HG03045 (cell line): ENCODE measurements at regions not wholly inside any gene's neighbourhood (a gene's known extent, or its start where the extent isn't known, plus 50 kb on each side); places are given as distances from the start of the nearest gene placed in this dataset.
"Not testable (repeated sequence)": the region's sequence is repeated elsewhere in the genome, so short reads cannot be mapped to it uniquely, and the experiment has no call there.

Source experiments
- ATAC-seq: cut with Tn5 transposase; IDR thresholded peaks from one replicate; pipeline ENCODE4 v1.9.1; 2021; ENCODE audit warnings: mild to moderate bottlenecking, moderate library complexity; ENCODE audit not compliant: unreplicated experiment

DNA sequence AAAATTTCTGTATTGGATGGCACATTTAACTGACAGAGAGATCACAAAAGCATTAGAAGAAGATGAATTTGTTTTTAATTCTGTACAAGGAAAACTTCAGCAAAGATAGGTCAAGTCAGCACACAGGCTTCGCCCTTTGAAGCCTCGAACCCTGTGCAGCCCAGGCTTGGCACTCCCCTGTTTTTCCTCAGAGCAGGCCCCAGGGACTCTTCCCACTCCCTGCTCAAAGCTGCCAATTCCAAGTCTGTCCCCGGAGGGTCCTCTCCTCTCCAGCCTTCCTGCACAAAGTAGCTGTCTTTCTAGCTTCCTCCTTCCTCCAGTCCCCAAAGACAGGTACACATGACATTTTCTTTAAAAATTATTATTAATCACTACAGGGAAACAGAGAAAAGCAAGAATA is 466.3 kb downstream of the PPARGC1A start:
- ATAC-seq = no peak

DNA sequence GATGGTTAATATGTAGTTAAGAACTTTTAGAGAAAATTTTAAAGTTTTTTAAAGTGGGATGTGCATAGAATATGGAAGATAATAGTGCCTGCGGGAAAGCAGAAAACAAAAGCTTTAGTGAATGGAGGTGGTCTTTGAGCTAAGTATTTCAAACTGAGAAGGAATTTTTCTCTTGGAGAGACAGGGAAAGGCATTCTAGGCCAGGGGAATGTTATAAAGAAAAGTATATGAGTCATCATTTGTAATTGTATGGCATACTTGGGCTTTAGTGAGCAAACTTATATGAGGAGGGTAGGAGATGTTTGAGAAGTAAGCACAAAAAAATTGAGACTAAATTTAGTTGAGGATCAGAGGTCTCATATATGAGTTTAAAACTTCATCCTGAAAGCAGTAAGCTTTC is 467.0 kb downstream of the PPARGC1A start:
- ATAC-seq = no peak

DNA sequence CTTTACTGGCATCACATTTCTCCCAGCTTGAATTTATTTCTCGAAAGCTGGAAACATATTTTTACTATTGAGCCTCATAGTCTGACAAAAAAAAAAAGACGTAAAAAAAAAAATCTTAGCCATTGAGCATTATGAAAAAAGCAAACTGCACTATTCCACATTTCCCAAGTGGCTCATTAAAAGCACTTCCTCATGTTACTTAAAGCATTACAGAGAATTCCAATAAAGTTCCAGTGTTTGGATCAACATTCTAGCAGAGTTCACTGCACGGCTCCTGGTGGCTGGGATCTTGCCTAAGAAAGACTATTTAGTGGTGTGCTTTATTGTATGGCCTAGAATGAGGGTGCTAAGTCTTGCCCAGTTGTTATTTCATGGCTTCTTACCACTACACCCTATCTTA is 476.2 kb downstream of the PPARGC1A start:
- no peak for ATAC-seq

DNA sequence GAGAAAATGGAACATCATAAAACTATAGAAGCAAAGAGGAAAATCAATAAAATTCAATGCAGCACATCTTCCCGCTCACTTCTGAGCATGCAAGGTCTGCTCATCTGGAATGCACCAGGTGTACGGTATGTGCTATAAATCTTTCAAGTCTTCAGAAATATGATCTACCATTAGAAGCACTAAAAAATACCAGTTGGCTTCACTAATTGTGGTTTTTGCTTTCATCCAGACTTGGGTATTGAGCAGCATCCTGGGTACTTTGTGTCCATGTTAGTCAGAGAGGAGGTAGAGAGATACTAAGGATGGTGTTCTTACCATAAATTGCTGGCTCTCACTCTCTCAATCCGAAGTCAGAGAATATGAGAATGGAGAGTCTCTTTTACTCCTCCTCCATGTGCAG is 477.1 kb downstream of the PPARGC1A start:
- no peak for ATAC-seq

- ATAC-seq = not testable (repeated sequence)
Measured at GRCh38 chr4:23408913-23409312, 480.9 kb downstream of the PPARGC1A start.

GRCh38 chr4:23401572-23401971 is 488.3 kb downstream of the PPARGC1A start:
- ATAC-seq = no peak

- no peak for ATAC-seq
Measured at GRCh38 chr4:23392860-23393458, 496.9 kb downstream of the PPARGC1A start.

GRCh38 chr4:23390246-23390645 is 499.6 kb downstream of the PPARGC1A start:
- no peak for ATAC-seq

- no peak for ATAC-seq
Measured at GRCh38 chr4:23388699-23389395, 501.0 kb downstream of the PPARGC1A start.

- no peak for ATAC-seq
Measured at GRCh38 chr4:23388255-23388654, 501.6 kb downstream of the PPARGC1A start.

- no peak for ATAC-seq
Measured at GRCh38 chr4:23384741-23385140, 505.1 kb downstream of the PPARGC1A start.

DNA sequence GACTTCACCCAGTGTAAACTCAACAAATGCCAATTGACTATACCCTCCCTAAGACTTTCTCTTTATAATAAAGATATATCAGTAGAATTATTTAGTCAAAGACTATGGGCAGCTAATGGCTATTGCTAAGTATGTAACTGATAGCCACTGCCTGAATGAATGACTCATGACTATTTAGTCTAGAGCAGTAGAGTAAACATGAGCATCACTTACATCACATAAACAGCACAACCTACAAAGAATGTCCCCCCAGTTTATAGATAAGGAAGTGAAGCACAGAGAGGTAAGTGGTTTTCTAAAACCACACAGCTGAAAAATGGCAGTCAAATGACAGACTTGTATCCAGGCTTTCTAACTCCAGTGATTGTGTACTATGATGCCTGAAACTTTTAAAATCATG is 507.0 kb downstream of the PPARGC1A start:
- no peak for ATAC-seq

DNA sequence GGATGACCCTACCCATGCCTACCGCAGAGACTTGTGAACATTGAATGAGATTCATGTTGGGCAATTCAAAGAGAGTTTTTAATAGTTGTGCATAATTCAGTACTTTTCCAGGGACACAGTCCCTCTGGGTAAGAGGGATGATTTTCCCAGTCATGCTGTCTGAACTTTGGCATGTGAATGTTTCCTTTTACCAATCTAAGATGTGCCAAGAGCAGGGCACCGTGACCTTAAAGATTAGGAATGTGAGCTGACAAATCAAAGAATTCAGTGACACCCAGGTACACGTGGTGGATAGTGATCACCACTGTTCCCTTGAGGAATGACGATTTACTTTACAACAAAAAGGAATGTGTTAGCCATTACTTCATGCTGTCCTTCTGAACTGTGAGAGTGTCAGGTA is 515.6 kb downstream of the PPARGC1A start:
- ATAC-seq = no peak

- no peak for ATAC-seq
Measured at GRCh38 chr4:23373261-23373660, 516.6 kb downstream of the PPARGC1A start.

DNA sequence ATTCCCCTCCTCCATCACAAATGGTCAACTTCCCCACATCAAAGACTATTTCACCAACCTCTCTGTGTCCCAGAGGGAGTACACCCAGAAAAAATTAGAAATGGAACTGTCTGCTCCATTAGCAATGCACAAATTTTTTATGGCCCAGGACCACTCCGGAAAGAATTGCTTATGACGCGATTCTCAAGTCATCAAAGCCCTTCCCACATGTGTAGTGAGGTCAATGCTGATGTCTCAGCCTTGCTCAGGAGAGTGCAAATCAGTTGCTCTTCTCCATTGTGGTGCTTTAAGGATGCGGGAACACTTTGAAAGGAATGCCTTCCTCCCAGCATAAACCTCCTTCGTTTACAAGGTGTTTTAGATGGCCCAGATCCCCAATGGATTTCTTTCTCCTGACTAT is 518.3 kb downstream of the PPARGC1A start:
- ATAC-seq = no peak

DNA sequence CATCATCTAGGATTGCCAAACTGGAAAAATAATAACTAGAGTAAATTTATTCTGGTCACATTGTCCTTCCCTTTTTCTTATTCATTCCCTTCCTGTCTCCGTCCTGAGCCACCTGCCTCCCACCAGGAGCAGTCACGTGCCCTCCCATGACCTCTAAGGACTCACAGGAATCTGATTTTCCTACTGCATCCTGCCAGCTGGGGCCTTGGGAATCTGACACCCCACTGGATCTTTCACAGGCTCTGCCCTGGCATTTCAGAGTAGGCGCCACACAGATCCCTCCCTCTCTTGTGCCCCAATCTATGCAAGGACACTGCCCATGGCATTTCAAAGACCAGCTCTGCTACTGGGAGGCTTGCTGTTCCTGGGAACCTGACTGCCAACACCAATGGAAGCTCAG is 520.5 kb downstream of the PPARGC1A start:
- ATAC-seq = no peak

DNA sequence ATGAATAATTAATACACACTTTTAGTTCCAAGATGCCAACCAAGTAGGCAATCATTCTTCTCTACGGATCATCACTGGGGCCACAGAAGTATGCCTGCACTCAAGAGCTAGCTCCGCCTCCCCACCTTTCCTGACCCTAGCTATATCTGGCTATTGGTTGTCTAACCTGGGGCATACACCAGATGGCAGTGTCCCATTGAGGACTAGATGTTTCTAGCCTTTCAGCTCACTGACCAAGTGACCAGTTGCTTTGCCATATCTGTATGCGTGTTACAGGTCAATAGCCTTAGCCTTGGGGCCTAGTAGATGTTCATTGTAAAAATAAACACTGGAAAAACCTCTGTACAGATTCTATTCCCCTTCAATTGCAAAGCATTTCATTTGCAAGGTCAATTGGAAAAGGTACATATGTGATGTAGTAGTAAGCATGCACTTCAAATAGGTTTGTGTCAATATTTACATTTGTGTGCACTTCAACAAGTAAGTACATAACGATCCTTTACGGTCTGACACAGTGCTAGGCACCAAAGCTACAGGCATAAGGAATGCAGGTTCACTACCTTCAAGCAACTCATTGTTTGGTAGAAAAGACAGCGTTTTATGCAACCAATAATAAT is 521.7 kb downstream of the PPARGC1A start:
- no peak for ATAC-seq

DNA sequence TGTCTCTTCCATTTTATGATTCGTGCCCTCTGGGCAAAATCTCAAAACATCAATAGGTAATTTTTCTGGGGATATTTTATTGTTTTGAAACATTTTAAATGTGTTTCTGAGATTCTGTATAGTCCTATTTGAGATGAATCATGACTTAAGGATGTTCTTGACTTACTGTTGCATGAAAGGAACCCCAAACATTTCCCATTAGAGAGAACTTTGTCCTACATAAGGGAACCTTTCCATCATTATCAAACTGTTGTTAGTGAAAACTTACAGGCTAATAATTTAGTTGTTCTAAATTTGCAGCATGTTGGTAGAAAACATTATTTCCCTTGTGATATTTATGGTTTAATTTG is 523.3 kb downstream of the PPARGC1A start:
- no peak for ATAC-seq

DNA sequence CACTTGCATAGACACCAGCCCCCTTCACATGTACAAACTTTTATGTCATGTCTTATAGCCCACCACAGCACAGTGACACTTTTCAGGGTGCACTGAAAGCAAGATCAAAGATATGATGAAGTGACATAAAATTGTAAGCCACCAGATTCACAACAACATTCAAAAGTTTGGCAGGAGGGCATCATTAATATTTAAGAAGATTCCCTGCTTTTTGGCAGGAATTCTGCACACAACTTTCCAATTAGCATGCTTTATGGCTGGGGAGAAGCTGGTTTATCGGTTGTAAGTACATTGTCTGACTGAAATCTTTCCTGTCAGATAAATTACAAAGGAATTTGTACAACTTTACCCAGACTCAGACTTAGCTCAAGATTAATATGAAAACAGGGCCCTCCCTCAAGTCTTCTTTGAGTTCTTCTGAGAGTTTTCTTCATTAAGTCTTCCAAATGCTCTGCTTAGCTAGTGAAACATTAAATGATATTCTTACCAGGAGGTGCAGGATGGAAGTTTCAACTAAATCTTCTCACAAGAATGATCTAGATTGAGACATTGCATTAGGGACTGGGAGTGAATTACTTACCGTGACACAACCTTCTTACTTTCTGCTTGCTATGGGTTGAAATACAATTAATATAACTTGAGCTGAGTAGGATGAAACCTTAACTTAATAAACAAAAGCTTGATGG is 523.8 kb downstream of the PPARGC1A start:
- no peak for ATAC-seq

GRCh38 chr4:23365086-23365485 is 524.8 kb downstream of the PPARGC1A start:
- no peak for ATAC-seq

GRCh38 chr4:23364167-23364566 is 525.7 kb downstream of the PPARGC1A start:
- no peak for ATAC-seq

- ATAC-seq = no peak
Measured at GRCh38 chr4:23361453-23361852, 528.4 kb downstream of the PPARGC1A start.
